K562 (cell line): ENCODE measurements at regions not wholly inside any gene's neighbourhood (a gene's known extent, or its start where the extent isn't known, plus 50 kb on each side); places are given as distances from the start of the nearest gene placed in this dataset.

Experiments used
- ATAC-seq: fragments of 200-7000 bp; cut with Tn5 transposase; 3 replicates; pipeline ENCODE4 v1.9.1; 2020; ENCODE audit warnings: moderate library complexity
- BruUV-seq: library from RNA; stranded (reverse); fragments of 400-500 nt; replicated peaks from 2 replicates; lab custom pipeline; 2021; lab: Mats Ljungman, UMichigan
- CTCF ChIA-PET: fragments of 300-600 bp; formaldehyde crosslinking; extraction: SDS; loops from one replicate; lab custom pipeline; 2021; ENCODE audit warnings: low intra/inter-chr PET ratio; lab: Yijun Ruan, JAX
- POLR2A ChIA-PET: fragments of 300-600, 350-650 bp; sonication (Branson Sonifier 250); formaldehyde crosslinking; extraction: SDS; loops from one replicate; lab custom pipeline; 2021; ENCODE audit warnings: antibody characterized with exemption, inconsistent platforms; lab: Yijun Ruan, JAX
- DNase-seq, 4 experiments: peaks; one replicate each; pipeline versions ENCODE4 v3.0.0 to v3.0.0-alpha.2; 2011 to 2018; ENCODE audit warnings: low spot score in 3 of 4, mixed read lengths in 3 of 4; ENCODE audit errors: extremely low read depth in 1 of 4
- FAIRE-seq: peaks from 2 replicates; lab custom pipeline; 2011; peaks lifted over from hg19 to GRCh38; lab: Jason Lieb, UNC
- H2AFZ ChIP-seq: 2 replicates; pipeline ENCODE4 v1.6.0; 2011; ENCODE audit warnings: low read depth, low read length, control low read depth, inconsistent platforms
- H3K27ac ChIP-seq: fragments of 200-600 bp; 3 replicates; pipeline ENCODE4 v1.8.0; 2011; ENCODE audit warnings: low read depth, mild to moderate bottlenecking, control low read depth, inconsistent platforms, low read length, moderate library complexity, mixed read lengths; ENCODE audit errors: extremely low read depth
- H3K27me3 ChIP-seq, 2 experiments: fragments of 300-600 bp in 1 of 2; 2 replicates in 1 of 2; 3 replicates in 1 of 2; pipeline versions ENCODE4 v1.6.0 to v1.8.0; 2011; ENCODE audit warnings: inconsistent platforms in 2 of 2, low read length in 2 of 2, mild to moderate bottlenecking in 1 of 2, mixed read lengths in 1 of 2, moderate library complexity in 1 of 2; ENCODE audit not compliant: control insufficient read depth in 2 of 2, insufficient read depth in 2 of 2
- H3K36me3 ChIP-seq: fragments of 300-600 bp; 3 replicates; pipeline ENCODE4 v1.8.0; 2011; ENCODE audit warnings: mild to moderate bottlenecking, low read length, inconsistent platforms; ENCODE audit not compliant: control insufficient read depth, insufficient read depth
- H3K4me1 ChIP-seq, 2 experiments: fragments of 200-600 bp in 1 of 2; replicated peaks in 1 of 2; 2 replicates in 1 of 2; 3 replicates in 1 of 2; pipeline versions ENCODE4 v1.5.1 to v1.8.0; 2011; ENCODE audit warnings: inconsistent platforms in 2 of 2, low read length in 2 of 2, mild to moderate bottlenecking in 1 of 2, mixed read lengths in 1 of 2, moderate library complexity in 1 of 2; ENCODE audit not compliant: control insufficient read depth in 2 of 2, insufficient read depth in 2 of 2
- H3K4me2 ChIP-seq: 2 replicates; pipeline ENCODE4 v1.6.1; 2011; ENCODE audit warnings: low read length, control low read depth, inconsistent platforms, mixed read lengths; ENCODE audit not compliant: insufficient read depth
- H3K4me3 ChIP-seq: fragments of 200-600 bp; sonication (generic), shearing (Covaris generic); 2 replicates; pipeline ENCODE4 v1.5.1; 2016; ENCODE audit warnings: control low read depth, inconsistent platforms
- H3K79me2 ChIP-seq: fragments of 200-600 bp; 3 replicates; pipeline ENCODE4 v1.8.0; 2011; ENCODE audit warnings: low read length, inconsistent platforms; ENCODE audit not compliant: control insufficient read depth, insufficient read depth
- H3K9ac ChIP-seq, 2 experiments: 2 replicates each; pipeline versions ENCODE4 v1.6.0 to v1.6.1; 2011; ENCODE audit warnings: low read depth in 2 of 2, low read length in 2 of 2, control low read depth in 1 of 2, inconsistent platforms in 1 of 2, mild to moderate bottlenecking in 1 of 2, mixed read lengths in 1 of 2; ENCODE audit not compliant: insufficient read depth in 1 of 2
- H3K9me1 ChIP-seq: one replicate; pipeline ENCODE4 v1.6.0; 2011; ENCODE audit warnings: inconsistent platforms, mild to moderate bottlenecking, low read length, moderate library complexity; ENCODE audit not compliant: control insufficient read depth, insufficient read depth
- H3K9me3 ChIP-seq: replicated peaks from 2 replicates; pipeline ENCODE4 v1.5.1; 2011; ENCODE audit warnings: low read depth, low read length, inconsistent platforms; ENCODE audit not compliant: control insufficient read depth, insufficient read depth
- H4K20me1 ChIP-seq: replicated peaks from 2 replicates; pipeline ENCODE4 v1.6.1; 2011; ENCODE audit warnings: low read length, inconsistent platforms, mixed read lengths; ENCODE audit not compliant: control insufficient read depth, insufficient read depth
- ARNT ChIP-seq, 2 experiments: fragments of 450-650 bp; IDR thresholded peaks; 2 replicates each; pipeline ENCODE4 v1.6.1; 2016; ENCODE audit warnings: mild to moderate bottlenecking in 1 of 2
- E2F3 ChIP-seq: fragments of 250-450 bp; sonication (Bioruptor Pico); IDR thresholded peaks from 2 replicates; pipeline ENCODE4 v1.4.0; 2020; ENCODE audit warnings: mild to moderate bottlenecking
- MEF2A ChIP-seq: IDR thresholded peaks from 2 replicates; pipeline ENCODE4 v1.6.1; 2011; ENCODE audit warnings: low read depth, mild to moderate bottlenecking, low read length, moderate library complexity; ENCODE audit not compliant: control insufficient read depth
- MLLT1 ChIP-seq, 2 experiments: fragments of 450-650 bp; IDR thresholded peaks; 2 replicates each; pipeline ENCODE4 v1.6.1; 2016
- NFE2 ChIP-seq: IDR thresholded peaks from 2 replicates; pipeline ENCODE4 v1.6.1; 2014; ENCODE audit warnings: antibody characterized with exemption, low read depth
- SMARCA5 ChIP-seq: fragments of 450-650 bp; IDR thresholded peaks from 2 replicates; pipeline ENCODE4 v1.6.1; 2016
- TFE3 ChIP-seq: fragments of 450-650 bp; formaldehyde crosslinking; IDR thresholded peaks from 2 replicates; pipeline ENCODE4 v1.4.0; 2020; ENCODE audit warnings: mild to moderate bottlenecking, mixed read lengths
- ZMIZ1 ChIP-seq, 2 experiments: fragments of 150-350 bp in 1 of 2; IDR thresholded peaks; 2 replicates each; pipeline ENCODE4 v1.6.1; 2012 to 2016; ENCODE audit warnings: low read depth in 2 of 2, low read length in 2 of 2, mild to moderate bottlenecking in 1 of 2, moderate library complexity in 1 of 2
- ZNF561 ChIP-seq: fragments of 450-650 bp; formaldehyde crosslinking; conservative IDR thresholded peaks from 2 replicates; pipeline ENCODE4 v1.4.0; 2020; ENCODE audit warnings: mild to moderate bottlenecking, moderate library complexity
- ZNF699 ChIP-seq: fragments of 250-450 bp; sonication (Bioruptor Pico); IDR thresholded peaks from 2 replicates; pipeline ENCODE4 v1.8.0; 2021; ENCODE audit warnings: mild to moderate bottlenecking, moderate library complexity; ENCODE audit not compliant: insufficient replicate concordance
- WGBS: fragments of 100-300 bp; shearing (Covaris generic); methylation state at CpG from one replicate; pipeline ENCODE4 v1.1.6; 2016; ENCODE audit warnings: low coverage, mixed read lengths; ENCODE audit not compliant: insufficient coverage; ENCODE audit errors: missing lambda C conversion rate; 5-methylcytosine and 5-hydroxymethylcytosine counted together
- in situ Hi-C: fragments of 300-500 bp; cut with MboI; formaldehyde crosslinking; loops from 4 replicates; pipeline ENCODE4 v1.15.0; 2018; ENCODE audit warnings: inconsistent platforms, mixed read lengths
- intact Hi-C: fragments of 100-400 bp; cut with micrococcal nuclease; formaldehyde crosslinking; loops from 2 replicates; pipeline ENCODE4 v1.14.2; 2022

- CTCF ChIA-PET = no interaction called here
- 7% methylated on average over 1 of the region's 1 CpG for WGBS
- Histone ChIP-seq H2AFZ (no peak overlapping the region), H3K27me3 (peaks cover 0 to 2% of the 10 kb centered on the region in 2 experiments; a peak in 1 of 5 replicates), H3K9me3 (no peaks in the 10 kb centered on the region), H3K4me2 (no peak overlapping the region), H4K20me1 (no peaks in the 10 kb centered on the region), H3K4me1 (no peaks in the 10 kb centered on the region), H3K4me3 (no peak overlapping the region), H3K9me1 (no peaks in the 10 kb centered on the region), H3K9ac (no peak overlapping the region), H3K36me3 (no peaks in the 10 kb centered on the region), H3K27ac (no peak overlapping the region), H3K79me2 (no peaks in the 10 kb centered on the region)
- POLR2A ChIA-PET = interaction anchor here (0.7 to 1.6 kb wide), 4 partner anchors 26 to 1507 kb away, joined by 4 read pairs; no protein-coding TSS in a partner anchor
- in situ Hi-C loops (no loop called here), intact Hi-C loops (no loop called here)
- BruUV-seq = no TSS peak
- FAIRE-seq = no peak
- DNase-seq = no peak
- ATAC-seq = no peak
- TF ChIP-seq TFE3 (CRISPR knock-in tag) (no peak), ARNT (IDR thresholded peaks at IDR 0.05) (no peak)
Observed at GRCh38 chr6:137758661-137759060, 108.4 kb upstream of the TNFAIP3 start.

- no peaks in the 10 kb centered on the region for H3K79me2 ChIP-seq
- H2AFZ ChIP-seq = no peak overlapping the region
- no peak overlapping the region for H3K27ac ChIP-seq
- intact Hi-C loops = no loop called here
- 0% methylated on average over 1 of the region's 1 CpG for WGBS
- H3K9me3 ChIP-seq = no peaks in the 10 kb centered on the region
- no peaks in the 10 kb centered on the region for H3K27me3 ChIP-seq
- ATAC-seq = no peak
- in situ Hi-C loops = no loop called here
- no peak for DNase-seq
- no peak overlapping the region for H3K9ac ChIP-seq
- ChIA-PET CTCF (no interaction called here), POLR2A (interaction anchor here (1.3 kb wide), 1 partner anchor 17 kb away, joined by 4 read pairs; no protein-coding TSS in a partner anchor)
- no TSS peak for BruUV-seq
- H4K20me1 ChIP-seq = no peaks in the 10 kb centered on the region
- no peak for FAIRE-seq
- no peaks in the 10 kb centered on the region for H3K9me1 ChIP-seq
- no peaks in the 10 kb centered on the region for H3K4me1 ChIP-seq
- H3K4me3 ChIP-seq = no peak overlapping the region
- no peak overlapping the region for H3K4me2 ChIP-seq
- no peaks in the 10 kb centered on the region for H3K36me3 ChIP-seq
- TF ChIP-seq ZNF561 (CRISPR knock-in tag) (no peak), NFE2 (no peak), MLLT1 (IDR thresholded peaks at IDR 0.05) (no peak), MEF2A (no peak), E2F3 (CRISPR knock-in tag) (no peak), SMARCA5 (no peak), ZNF699 (CRISPR knock-in tag) (no peak), ZMIZ1 (IDR thresholded peaks at IDR 0.05; ENCODE audit: low read depth in 2 of 2, low read length in 2 of 2) (no peak)
Observed at GRCh38 chr6:137759624-137760023, 107.4 kb upstream of the TNFAIP3 start.
